Astrocyte (in vitro differentiated cells and primary cell): ENCODE measurements at regions not wholly inside any gene's neighbourhood (a gene's known extent, or its start where the extent isn't known, plus 50 kb on each side); places are given as distances from the start of the nearest gene placed in this dataset.

ENCODE experiments used
- EZH2 ChIP-seq: IDR thresholded peaks from 2 replicates; pipeline ENCODE4 v1.6.1; 2012; ENCODE audit warnings: mild to moderate bottlenecking, low read length, inconsistent platforms; ENCODE audit not compliant: insufficient read depth
- TF ChIP-seq, protein P1 (sequence below): IDR thresholded peaks from 2 replicates; pipeline ENCODE4 v1.5.1; 2011; ENCODE audit warnings: low read depth, mild to moderate bottlenecking, inconsistent platforms, low read length, moderate library complexity; ENCODE audit not compliant: insufficient read depth

DNA sequence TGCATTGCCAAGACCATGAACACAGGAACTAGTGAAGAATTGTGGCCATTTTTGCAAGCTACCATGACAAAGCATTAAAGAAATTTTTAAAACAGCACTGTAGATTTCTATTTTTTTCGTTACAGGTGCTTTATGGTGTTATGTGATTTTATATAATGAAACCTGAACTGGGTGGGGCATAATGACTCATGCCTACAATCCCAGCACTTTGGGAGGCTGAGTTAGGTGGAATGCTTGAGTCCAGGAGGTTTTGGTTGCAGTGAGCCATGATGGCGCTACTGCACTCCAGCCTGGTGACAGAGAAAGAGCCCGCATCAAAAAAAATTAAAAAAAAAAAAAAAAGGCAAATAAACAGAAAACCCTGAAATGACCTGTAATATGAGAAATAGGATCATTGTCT, 846.7 kb downstream of the EPHA3 start:
- TF ChIP-seq, protein P1, sequence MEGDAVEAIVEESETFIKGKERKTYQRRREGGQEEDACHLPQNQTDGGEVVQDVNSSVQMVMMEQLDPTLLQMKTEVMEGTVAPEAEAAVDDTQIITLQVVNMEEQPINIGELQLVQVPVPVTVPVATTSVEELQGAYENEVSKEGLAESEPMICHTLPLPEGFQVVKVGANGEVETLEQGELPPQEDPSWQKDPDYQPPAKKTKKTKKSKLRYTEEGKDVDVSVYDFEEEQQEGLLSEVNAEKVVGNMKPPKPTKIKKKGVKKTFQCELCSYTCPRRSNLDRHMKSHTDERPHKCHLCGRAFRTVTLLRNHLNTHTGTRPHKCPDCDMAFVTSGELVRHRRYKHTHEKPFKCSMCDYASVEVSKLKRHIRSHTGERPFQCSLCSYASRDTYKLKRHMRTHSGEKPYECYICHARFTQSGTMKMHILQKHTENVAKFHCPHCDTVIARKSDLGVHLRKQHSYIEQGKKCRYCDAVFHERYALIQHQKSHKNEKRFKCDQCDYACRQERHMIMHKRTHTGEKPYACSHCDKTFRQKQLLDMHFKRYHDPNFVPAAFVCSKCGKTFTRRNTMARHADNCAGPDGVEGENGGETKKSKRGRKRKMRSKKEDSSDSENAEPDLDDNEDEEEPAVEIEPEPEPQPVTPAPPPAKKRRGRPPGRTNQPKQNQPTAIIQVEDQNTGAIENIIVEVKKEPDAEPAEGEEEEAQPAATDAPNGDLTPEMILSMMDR: no peak
- TF ChIP-seq EZH2: no peak
